ENCODE measurements at regions not wholly inside any gene's neighbourhood (a gene's known extent, or its start where the extent isn't known, plus 50 kb on each side); places are given as distances from the start of the nearest gene placed in this dataset.

GRCh38 chr5:168228668-168229067 lies 62.8 kb upstream of the WWC1 start:
- H4K20me1 ChIP-seq (ENCODE audit: insufficient read depth, low read length): no peaks in the 10 kb centered on the region
- POLR2A ChIA-PET: no interaction called here
- intact Hi-C loops (cut with micrococcal nuclease; ENCODE audit: unreplicated experiment) (no loop called here), in situ Hi-C loops (cut with HindIII; ENCODE audit: extremely low pct_ligation_motif_present, low pct_unique_long_range_greater_than_20kb) (loop anchor here (10.0 kb wide), 1 partner anchor 504 kb away; no protein-coding TSS in a partner anchor)
- H3K36me3 ChIP-seq (replicated peaks in 1 of 2; ENCODE audit: control insufficient read depth in 1 of 2, insufficient read depth in 2 of 2, low read length in 2 of 2): no peaks in the 10 kb centered on the region
- H3K4me1 ChIP-seq (ENCODE audit: insufficient read depth, low read length): no peaks in the 10 kb centered on the region
- no peaks in the 10 kb centered on the region for H3K9me3 ChIP-seq (ENCODE audit: low read length)
- 29% methylated on average over 3 of the region's 3 CpGs for WGBS (ENCODE audit: low lambda C conversion rate)
- no peak overlapping the region for H3K4me2 ChIP-seq (ENCODE audit: low read depth, low read length)
- CTCF ChIA-PET (ENCODE audit: low intra/inter-chr PET ratio, low total read pairs): no interaction called here
- H3K27me3 ChIP-seq (ENCODE audit: control insufficient read depth in 1 of 2, insufficient read depth in 2 of 2, low read length in 2 of 2): peaks cover 2 to 16% of the 10 kb centered on the region in 2 experiments; a peak in 3 of 5 replicates
- ATAC-seq: no peak
- no TSS peak for BruUV-seq (replicated peaks)
- H3K4me3 ChIP-seq (replicated peaks in 1 of 3; ENCODE audit: insufficient read depth in 1 of 3, low read depth in 2 of 3, low read length in 3 of 3): no peak overlapping the region
- no peak for DNase-seq (ENCODE audit: low spot score)
- TF ChIP-seq HDAC6 (IDR thresholded peaks at IDR 0.05; ENCODE audit: low read depth, low read length) (no peak), CERS6 (CRISPR knock-in tag; IDR thresholded peaks at IDR 0.05) (no peak), HDAC2 (CRISPR knock-in tag; IDR thresholded peaks at IDR 0.05) (no peak), GMEB2 (CRISPR knock-in tag; IDR thresholded peaks at IDR 0.05; ENCODE audit: low read depth) (no peak), FOXA3 (CRISPR knock-in tag; IDR thresholded peaks at IDR 0.05) (no peak), ZHX1 (CRISPR knock-in tag; IDR thresholded peaks at IDR 0.05; ENCODE audit: low read depth) (no peak), SP4 (CRISPR knock-in tag; IDR thresholded peaks at IDR 0.05) (no peak)
- no peaks in the 10 kb centered on the region for H3K79me2 ChIP-seq (ENCODE audit: insufficient read depth, low read length)
- no peak overlapping the region for H3K9ac ChIP-seq (ENCODE audit: insufficient read depth, low read depth, low read length)
- H3K27ac ChIP-seq (ENCODE audit: extremely low read length, insufficient read depth, low read length): no peak overlapping the region
- no peak for FAIRE-seq
- no peak overlapping the region for H2AFZ ChIP-seq (ENCODE audit: low read length)
